Upper lobe of right lung (tissue), 1 donor: ENCODE measurements at regions not wholly inside any gene's neighbourhood (a gene's known extent, or its start where the extent isn't known, plus 50 kb on each side); places are given as distances from the start of the nearest gene placed in this dataset.

Experiments
- ATAC-seq: fragments of 200-7000 bp; cut with Tn5 transposase; one replicate; pipeline ENCODE4 v1.9.1; 2020; ENCODE audit warnings: mild to moderate bottlenecking, moderate library complexity
- DNase-seq: peaks from one replicate; pipeline ENCODE4 v3.0.0-alpha.2; 2020
- H3K27ac ChIP-seq: fragments of 200-600 bp; one replicate; pipeline ENCODE4 v1.8.0; 2022
- H3K27me3 ChIP-seq: fragments of 200-600 bp; one replicate; pipeline ENCODE4 v1.8.0; 2022; ENCODE audit warnings: mild to moderate bottlenecking
- H3K36me3 ChIP-seq: fragments of 200-600 bp; one replicate; pipeline ENCODE4 v1.8.0; 2022
- H3K4me1 ChIP-seq: fragments of 200-600 bp; one replicate; pipeline ENCODE4 v1.8.0; 2022
- H3K4me3 ChIP-seq: fragments of 200-600 bp; one replicate; pipeline ENCODE4 v1.8.0; 2022; ENCODE audit warnings: mild to moderate bottlenecking
- H3K9me3 ChIP-seq: fragments of 200-600 bp; one replicate; pipeline ENCODE4 v1.8.0; 2022
- CTCF ChIP-seq: fragments of 200-600 bp; IDR thresholded peaks from one replicate; pipeline ENCODE4 v1.8.0; 2022; ENCODE audit warnings: antibody characterized with exemption
- intact Hi-C: fragments of 100-400 bp; cut with DNase I; formaldehyde crosslinking; loops from one replicate; pipeline ENCODE4 v1.11.0; 2022
- donor health status: DM: no; HTN: yes; CAD: no; lungs with severe emphysema.

GRCh38 chr18:24869285-24869684, 408.8 kb downstream of the HRH4 start:
- Histone ChIP-seq H3K9me3 (no peaks in the 10 kb centered on the region), H3K4me1 (no peaks in the 10 kb centered on the region), H3K27me3 (no peaks in the 10 kb centered on the region), H3K36me3 (no peaks in the 10 kb centered on the region), H3K4me3 (no peak overlapping the region), H3K27ac (no peak overlapping the region)
- intact Hi-C loops = no loop called here
- ATAC-seq = no peak
- no peak for DNase-seq
- TF ChIP-seq CTCF = no peak

GRCh38 chr18:24875286-24875685, 414.8 kb downstream of the HRH4 start:
- intact Hi-C loops = no loop called here
- no peaks in the 10 kb centered on the region for H3K27me3 ChIP-seq
- H3K36me3 ChIP-seq = no peaks in the 10 kb centered on the region
- DNase-seq (no peak), ATAC-seq (no peak)
- no peak overlapping the region for H3K27ac ChIP-seq
- no peak for TF ChIP-seq CTCF
- H3K9me3 ChIP-seq = no peaks in the 10 kb centered on the region
- H3K4me1 ChIP-seq = no peaks in the 10 kb centered on the region
- no peak overlapping the region for H3K4me3 ChIP-seq

DNA sequence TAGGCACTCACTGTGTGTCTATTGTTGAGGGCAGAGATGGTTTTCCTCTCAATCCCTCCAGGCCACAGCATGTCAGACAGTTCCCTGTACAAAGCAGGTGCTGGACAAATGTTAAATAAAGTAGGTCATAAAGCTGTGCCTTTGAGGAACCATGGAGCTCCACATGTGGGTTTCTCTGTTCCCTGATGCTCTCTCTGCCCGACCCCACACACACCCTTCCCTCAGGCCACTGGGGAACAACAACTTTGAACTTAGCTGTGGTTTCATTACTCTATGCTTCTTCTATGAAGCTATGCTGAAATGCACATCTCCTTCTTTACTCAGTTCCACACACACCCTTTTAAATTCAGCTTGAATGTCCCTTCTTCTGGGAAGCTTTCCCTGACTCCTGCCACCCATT, 415.3 kb downstream of the HRH4 start:
- DNase-seq (no peak), ATAC-seq (no peak)
- Histone ChIP-seq H3K9me3 (no peaks in the 10 kb centered on the region), H3K27me3 (no peaks in the 10 kb centered on the region), H3K27ac (no peak overlapping the region), H3K4me1 (no peaks in the 10 kb centered on the region), H3K36me3 (no peaks in the 10 kb centered on the region), H3K4me3 (no peak overlapping the region)
- intact Hi-C loops = no loop called here
- no peak for TF ChIP-seq CTCF

DNA sequence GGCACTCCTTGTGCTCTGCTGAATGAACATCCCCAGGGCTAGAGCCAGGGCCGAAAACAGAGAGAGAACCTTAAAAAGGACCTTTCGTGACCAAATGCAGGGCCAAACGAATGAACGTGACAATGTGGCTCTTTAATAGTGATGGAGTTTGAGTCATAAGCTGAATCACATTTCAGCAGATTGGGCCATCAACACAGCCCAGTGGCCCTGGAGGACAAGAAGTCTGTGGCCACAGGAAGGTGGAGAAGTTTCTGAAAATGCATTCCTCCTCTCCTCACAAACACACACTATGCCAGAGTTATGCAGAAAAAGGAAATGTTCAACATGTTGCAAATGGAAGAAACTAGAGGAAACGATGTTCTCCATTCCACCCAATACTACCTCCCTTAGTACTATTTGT, 415.8 kb downstream of the HRH4 start:
- DNase-seq (no peak), ATAC-seq (no peak)
- Histone ChIP-seq H3K27ac (no peak overlapping the region), H3K36me3 (no peaks in the 10 kb centered on the region), H3K4me3 (no peak overlapping the region), H3K9me3 (no peaks in the 10 kb centered on the region), H3K4me1 (no peaks in the 10 kb centered on the region), H3K27me3 (no peaks in the 10 kb centered on the region)
- TF ChIP-seq CTCF = no peak
- intact Hi-C loops = no loop called here

DNA sequence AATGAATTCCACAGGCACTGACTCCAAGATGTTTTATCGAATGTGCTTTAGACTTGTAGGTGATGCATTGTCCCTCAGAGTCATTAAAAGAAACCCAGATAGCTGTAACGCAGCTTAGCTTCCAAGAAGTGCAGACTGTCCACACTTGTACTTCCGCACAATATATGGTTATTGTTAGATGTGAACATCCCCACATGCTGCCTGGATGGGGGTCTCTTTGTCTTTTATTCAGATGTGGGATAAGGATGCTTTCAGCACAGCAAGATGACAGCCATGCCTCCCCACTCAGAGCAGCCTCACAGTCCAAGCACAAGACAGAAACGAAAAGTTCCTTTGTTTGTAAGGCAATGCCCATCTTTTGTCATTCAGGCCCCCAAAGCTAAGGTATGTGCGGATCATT, 416.6 kb downstream of the HRH4 start:
- no peaks in the 10 kb centered on the region for H3K9me3 ChIP-seq
- TF ChIP-seq CTCF = no peak
- H3K4me1 ChIP-seq = no peaks in the 10 kb centered on the region
- H3K27me3 ChIP-seq = no peaks in the 10 kb centered on the region
- no peak overlapping the region for H3K4me3 ChIP-seq
- H3K36me3 ChIP-seq = no peaks in the 10 kb centered on the region
- H3K27ac ChIP-seq = no peak overlapping the region
- ATAC-seq (no peak), DNase-seq (no peak)
- intact Hi-C loops = no loop called here

DNA sequence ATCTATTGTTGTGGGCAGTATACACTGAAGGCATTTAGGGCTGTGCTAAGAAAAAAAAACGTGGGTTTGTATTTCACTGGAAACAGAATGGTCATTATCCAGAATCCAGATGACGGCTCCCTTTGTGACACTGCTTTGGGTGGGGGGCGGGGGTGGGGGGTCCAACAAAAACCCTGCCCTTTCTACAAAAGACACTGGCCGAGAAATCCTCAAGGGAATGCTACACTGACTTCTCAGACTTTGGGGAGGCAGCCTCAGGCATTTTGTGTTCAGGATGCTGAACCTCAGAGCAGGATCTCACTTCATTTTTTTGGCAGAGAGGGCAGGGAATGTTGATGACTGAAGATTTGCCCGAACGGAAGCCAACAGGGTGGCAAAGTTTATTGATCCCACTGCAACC, 417.1 kb downstream of the HRH4 start:
- ATAC-seq (no peak), DNase-seq (no peak)
- Histone ChIP-seq H3K9me3 (no peaks in the 10 kb centered on the region), H3K27me3 (no peaks in the 10 kb centered on the region), H3K4me3 (no peak overlapping the region), H3K36me3 (no peaks in the 10 kb centered on the region), H3K4me1 (no peaks in the 10 kb centered on the region), H3K27ac (no peak overlapping the region)
- intact Hi-C loops = no loop called here
- TF ChIP-seq CTCF = no peak
